Rectal smooth muscle tissue (tissue), 1 donor: ENCODE measurements at regions not wholly inside any gene's neighbourhood (a gene's known extent, or its start where the extent isn't known, plus 50 kb on each side); places are given as distances from the start of the nearest gene placed in this dataset.
"Not testable (repeated sequence)": the region's sequence is repeated elsewhere in the genome, so short reads cannot be mapped to it uniquely, and the experiment has no call there.

Source experiments
- H3K27ac ChIP-seq: one replicate; pipeline ENCODE4 v1.7.0; 2013; ENCODE audit warnings: low read depth, low read length, inconsistent platforms
- H3K27me3 ChIP-seq: one replicate; pipeline ENCODE4 v1.7.0; 2013; ENCODE audit warnings: low read length; ENCODE audit not compliant: control insufficient read depth, insufficient read depth
- H3K36me3 ChIP-seq: one replicate; pipeline ENCODE4 v1.7.0; 2013; ENCODE audit warnings: low read length; ENCODE audit not compliant: control insufficient read depth, insufficient read depth
- H3K4me1 ChIP-seq: one replicate; pipeline ENCODE4 v1.7.0; 2013; ENCODE audit warnings: low read length; ENCODE audit not compliant: control insufficient read depth, insufficient read depth
- H3K4me3 ChIP-seq: one replicate; pipeline ENCODE4 v1.7.0; 2013; ENCODE audit warnings: low read length
- H3K9ac ChIP-seq: one replicate; pipeline ENCODE4 v1.7.0; 2013; ENCODE audit warnings: low read length

DNA sequence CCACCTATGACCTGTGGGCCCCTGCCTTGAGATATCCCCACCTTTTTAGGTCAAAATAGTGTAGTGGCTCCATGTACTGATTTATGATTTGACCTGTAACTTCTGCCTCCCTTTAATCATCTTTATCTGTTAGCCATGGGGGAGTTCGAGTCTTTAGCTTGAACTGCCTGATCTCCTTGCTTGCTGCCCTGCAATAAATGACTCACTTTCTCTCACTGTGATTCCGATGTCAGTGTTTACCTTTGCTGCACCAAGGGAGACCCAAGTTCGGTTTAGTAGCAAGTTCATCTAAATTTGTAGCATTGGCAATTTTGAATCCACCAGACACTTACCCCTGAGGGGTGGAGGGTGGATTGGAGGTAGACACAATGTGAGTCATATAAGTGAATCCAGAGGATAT is 814.6 kb upstream of the AUTS2 start:
- Histone ChIP-seq H3K27ac (no peak overlapping the region), H3K4me3 (no peak overlapping the region), H3K4me1 (no peaks in the 10 kb centered on the region), H3K9ac (no peak overlapping the region), H3K27me3 (no peaks in the 10 kb centered on the region), H3K36me3 (no peaks in the 10 kb centered on the region)

DNA sequence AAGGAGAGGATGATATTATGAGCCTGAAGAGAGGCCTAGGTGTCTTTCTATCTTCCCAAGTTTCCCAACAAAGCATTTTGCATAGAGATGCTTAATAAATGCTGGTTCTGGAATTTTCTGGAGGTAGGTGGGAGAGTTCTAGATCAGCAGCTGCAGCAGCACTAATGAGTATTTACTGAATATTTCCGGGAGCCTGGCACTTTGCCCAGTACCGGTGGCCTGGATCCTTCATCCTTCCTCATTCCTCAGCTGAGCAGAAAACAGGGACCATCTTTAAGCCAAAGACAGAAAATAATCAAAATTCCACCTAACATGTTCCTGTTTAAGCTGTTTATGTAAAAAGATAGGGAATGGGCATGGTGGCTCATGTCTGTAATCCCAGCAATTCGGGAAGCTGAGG is 813.2 kb upstream of the AUTS2 start:
- Histone ChIP-seq H3K27ac (no peak overlapping the region), H3K4me1 (no peaks in the 10 kb centered on the region), H3K27me3 (no peaks in the 10 kb centered on the region), H3K36me3 (no peaks in the 10 kb centered on the region), H3K4me3 (no peak overlapping the region), H3K9ac (no peak overlapping the region)

DNA sequence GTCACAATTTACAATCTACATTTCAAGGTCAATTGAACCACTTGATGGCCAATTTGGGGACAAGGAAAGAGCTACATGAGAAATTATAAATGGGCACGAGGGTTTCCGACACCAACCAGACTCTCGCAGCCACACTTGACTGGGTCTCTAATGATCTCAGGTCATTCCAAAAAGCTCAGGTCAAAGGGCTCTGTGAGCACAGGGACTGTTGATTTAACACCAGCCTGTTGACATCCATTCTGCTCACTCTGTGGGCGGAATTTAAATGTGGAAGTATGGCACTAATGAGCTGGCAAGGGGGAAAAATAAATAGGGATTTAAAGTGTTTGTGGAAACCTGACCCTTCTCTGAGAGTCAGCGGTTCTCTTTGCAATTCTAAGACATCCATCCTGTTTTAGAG is 810.7 kb upstream of the AUTS2 start:
- Histone ChIP-seq H3K27me3 (no peaks in the 10 kb centered on the region), H3K9ac (no peak overlapping the region), H3K36me3 (no peaks in the 10 kb centered on the region), H3K4me1 (no peaks in the 10 kb centered on the region), H3K4me3 (no peak overlapping the region), H3K27ac (no peak overlapping the region)

DNA sequence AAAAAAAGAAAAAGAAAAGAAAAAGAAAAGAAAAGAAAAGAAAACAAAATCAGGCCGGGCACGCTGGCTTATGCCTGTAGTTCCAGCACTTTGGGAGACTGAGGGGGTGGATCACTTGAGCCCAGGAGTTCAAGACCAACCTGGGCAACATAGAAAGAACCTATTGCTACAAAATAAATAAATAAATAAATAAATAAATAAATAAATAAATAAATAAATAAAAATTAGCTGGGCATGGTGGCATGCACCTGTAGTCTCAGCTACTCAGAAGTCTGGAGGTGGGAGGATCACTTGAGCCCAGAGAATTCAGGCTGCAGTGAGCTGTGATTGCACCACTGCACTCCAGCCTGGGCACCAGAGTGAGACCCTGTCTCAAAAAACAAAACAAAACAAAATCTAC is 809.7 kb upstream of the AUTS2 start:
- not testable (repeated sequence) for H3K4me1 ChIP-seq, H3K27me3 ChIP-seq, H3K9ac ChIP-seq, H3K36me3 ChIP-seq, H3K27ac ChIP-seq, H3K4me3 ChIP-seq

- no peak overlapping the region for H3K27ac ChIP-seq
- H3K36me3 ChIP-seq = no peaks in the 10 kb centered on the region
- H3K4me3 ChIP-seq = no peak overlapping the region
- H3K4me1 ChIP-seq = no peaks in the 10 kb centered on the region
- no peaks in the 10 kb centered on the region for H3K27me3 ChIP-seq
- H3K9ac ChIP-seq = no peak overlapping the region
Measured at GRCh38 chr7:68789597-68789996, 808.7 kb upstream of the AUTS2 start.

GRCh38 chr7:68792351-68792750 is 805.9 kb upstream of the AUTS2 start:
- H3K4me1 ChIP-seq = no peaks in the 10 kb centered on the region
- H3K27ac ChIP-seq = no peak overlapping the region
- no peaks in the 10 kb centered on the region for H3K27me3 ChIP-seq
- no peak overlapping the region for H3K9ac ChIP-seq
- H3K4me3 ChIP-seq = no peak overlapping the region
- no peaks in the 10 kb centered on the region for H3K36me3 ChIP-seq

DNA sequence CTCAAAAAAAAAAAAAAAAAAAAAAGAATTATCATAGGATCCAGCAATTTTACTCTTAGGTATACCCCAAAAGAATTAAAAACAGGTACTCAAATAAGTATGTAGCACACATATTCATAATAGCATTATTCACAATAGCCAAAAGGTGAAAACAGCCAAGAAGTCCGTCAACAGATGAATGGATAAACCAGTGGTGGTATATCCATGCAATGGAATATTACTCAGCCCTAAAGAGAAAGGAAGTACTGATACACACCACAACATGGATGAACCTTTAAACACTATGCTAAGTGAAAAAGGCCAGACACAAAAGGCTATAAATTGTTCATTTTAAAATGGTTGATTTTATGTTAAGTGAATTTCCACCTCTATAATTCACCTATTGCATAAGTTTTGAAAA is 804.8 kb upstream of the AUTS2 start:
- no peaks in the 10 kb centered on the region for H3K27me3 ChIP-seq
- no peak overlapping the region for H3K9ac ChIP-seq
- H3K36me3 ChIP-seq = no peaks in the 10 kb centered on the region
- H3K4me3 ChIP-seq = no peak overlapping the region
- no peaks in the 10 kb centered on the region for H3K4me1 ChIP-seq
- no peak overlapping the region for H3K27ac ChIP-seq

- Histone ChIP-seq H3K9ac (no peak overlapping the region), H3K4me1 (no peaks in the 10 kb centered on the region), H3K36me3 (no peaks in the 10 kb centered on the region), H3K27ac (no peak overlapping the region), H3K4me3 (no peak overlapping the region), H3K27me3 (no peaks in the 10 kb centered on the region)
Measured at GRCh38 chr7:68800316-68800715, 798.0 kb upstream of the AUTS2 start.

GRCh38 chr7:68805159-68805558 is 793.1 kb upstream of the AUTS2 start:
- Histone ChIP-seq H3K4me1 (no peaks in the 10 kb centered on the region), H3K27me3 (no peaks in the 10 kb centered on the region), H3K36me3 (no peaks in the 10 kb centered on the region), H3K27ac (no peak overlapping the region), H3K4me3 (no peak overlapping the region), H3K9ac (no peak overlapping the region)

DNA sequence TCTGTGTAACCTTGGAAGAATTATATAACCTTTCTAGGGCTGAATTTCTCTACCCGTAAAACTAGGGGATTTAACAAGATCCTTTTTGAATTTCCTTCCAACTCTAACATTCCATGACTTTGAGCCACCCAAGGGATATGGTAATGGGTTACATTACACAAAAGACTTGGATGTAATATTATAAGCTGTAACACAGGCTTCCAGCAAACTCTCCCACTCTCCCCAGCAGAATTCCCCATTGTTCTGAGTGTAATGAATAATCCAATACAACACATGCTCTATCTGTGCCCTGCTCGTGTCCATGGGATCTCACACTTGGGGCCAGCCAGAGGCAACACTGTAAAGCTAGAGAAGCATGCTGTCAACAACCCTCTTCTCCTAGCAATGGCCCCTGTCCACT is 790.6 kb upstream of the AUTS2 start:
- H3K4me3 ChIP-seq = no peak overlapping the region

GRCh38 chr7:68813551-68814080 is 784.7 kb upstream of the AUTS2 start:
- Histone ChIP-seq H3K9ac (no peak overlapping the region), H3K27me3 (no peaks in the 10 kb centered on the region), H3K36me3 (no peaks in the 10 kb centered on the region), H3K4me1 (no peaks in the 10 kb centered on the region), H3K27ac (no peak overlapping the region), H3K4me3 (no peak overlapping the region)

More for the DNA sequence above, 790.6 kb upstream of the AUTS2 start:
- no peaks in the 10 kb centered on the region for H3K27me3 ChIP-seq
- no peak overlapping the region for H3K9ac ChIP-seq
- no peaks in the 10 kb centered on the region for H3K36me3 ChIP-seq
- H3K27ac ChIP-seq = no peak overlapping the region
- no peaks in the 10 kb centered on the region for H3K4me1 ChIP-seq

GRCh38 chr7:68816491-68816890 is 781.8 kb upstream of the AUTS2 start:
- Histone ChIP-seq H3K27ac (no peak overlapping the region), H3K4me3 (no peak overlapping the region), H3K36me3 (no peaks in the 10 kb centered on the region), H3K4me1 (no peaks in the 10 kb centered on the region), H3K9ac (no peak overlapping the region), H3K27me3 (no peaks in the 10 kb centered on the region)

- Histone ChIP-seq H3K27me3 (no peaks in the 10 kb centered on the region), H3K4me3 (no peak overlapping the region), H3K27ac (no peak overlapping the region), H3K36me3 (no peaks in the 10 kb centered on the region), H3K4me1 (no peaks in the 10 kb centered on the region), H3K9ac (no peak overlapping the region)
Measured at GRCh38 chr7:68820321-68820720, 778.0 kb upstream of the AUTS2 start.
